Breast epithelium (tissue), 4 donors: ENCODE measurements at regions not wholly inside any gene's neighbourhood (a gene's known extent, or its start where the extent isn't known, plus 50 kb on each side); places are given as distances from the start of the nearest gene placed in this dataset.
A peak's percentile ranks its signal among the peaks of the same experiment; 100 is the strongest.

ENCODE experiments used
- DNase-seq, 2 donors: peaks; one replicate each; pipeline ENCODE4 v3.0.0-alpha.2; 2019; ENCODE audit warnings: low spot score in 2 of 2
- H3K27ac ChIP-seq, 2 donors: fragments of 200-600 bp; sonication (generic) in 1 of 2; one replicate each; pipeline ENCODE4 v1.5.1; 2016 to 2019; ENCODE audit warnings: mild to moderate bottlenecking in 1 of 2
- H3K27me3 ChIP-seq, 2 donors: fragments of 200-600 bp; sonication (generic) in 1 of 2; one replicate each; pipeline versions ENCODE4 v1.5.1 to v1.6.0; 2017 to 2019; ENCODE audit warnings: control low read depth in 1 of 2, mild to moderate bottlenecking in 1 of 2
- H3K36me3 ChIP-seq: fragments of 200-600 bp; one replicate; pipeline ENCODE4 v1.5.1; 2019
- H3K4me1 ChIP-seq, 2 donors: fragments of 200-600 bp; sonication (generic); one replicate each; pipeline ENCODE4 v1.5.1; 2016 to 2019; ENCODE audit warnings: control low read depth in 1 of 2
- H3K4me3 ChIP-seq, 3 donors: fragments of 200-600 bp; sonication (generic); 1 replicate in 2 of 3; 2 replicates in 1 of 3; pipeline ENCODE4 v1.5.1; 2016 to 2019; ENCODE audit warnings: mild to moderate bottlenecking in 3 of 3, moderate library complexity in 2 of 3
- H3K9me3 ChIP-seq, 2 donors: fragments of 200-600 bp; sonication (generic) in 1 of 2; one replicate each; pipeline ENCODE4 v1.5.1; 2016 to 2019; ENCODE audit warnings: control low read depth in 1 of 2
- POLR2A ChIP-seq: fragments of 450-650 bp; IDR thresholded peaks from one replicate; pipeline ENCODE4 v1.6.1; 2016; ENCODE audit warnings: antibody characterized with exemption, mild to moderate bottlenecking, moderate library complexity
- POLR2AphosphoS5 ChIP-seq, 3 donors: sonication (generic); formaldehyde crosslinking; IDR thresholded peaks; one replicate each; pipeline ENCODE4 v1.6.1; 2017; ENCODE audit warnings: antibody characterized with exemption in 3 of 3
- intact Hi-C: fragments of 100-400 bp; cut with DNase I; formaldehyde crosslinking; loops from one replicate; pipeline ENCODE4 v1.15.1; 2023; ENCODE audit warnings: low total_unique reads
- TF ChIP-seq, protein P1 (sequence below), 3 donors: fragments of 450-650 bp; IDR thresholded peaks; one replicate each; pipeline ENCODE4 v1.5.1; 2016 to 2017; ENCODE audit warnings: antibody characterized with exemption in 3 of 3, mild to moderate bottlenecking in 3 of 3, moderate library complexity in 3 of 3

DNA sequence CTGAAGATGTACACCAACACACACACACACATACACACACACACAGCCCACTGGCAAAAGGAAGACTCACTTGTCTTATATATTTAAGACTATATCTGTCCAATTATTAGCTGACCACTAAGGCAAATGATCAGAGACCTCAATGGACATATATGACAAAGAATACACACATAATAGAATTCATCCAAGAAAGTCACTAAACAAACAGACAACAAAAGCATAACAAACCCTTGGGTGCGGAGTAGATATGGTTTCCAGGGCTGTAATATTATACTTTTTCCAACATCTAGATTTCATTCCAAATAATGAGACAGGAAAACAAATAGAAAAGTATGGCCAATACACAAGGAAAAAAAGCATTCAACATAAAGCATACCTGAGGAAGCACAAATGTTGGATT, 72.3 kb upstream of the PRICKLE2 start:
- no peak overlapping the region for H3K4me3 ChIP-seq
- intact Hi-C loops, result loop anchor here (2.0 kb wide), 1 partner anchor 19 kb away; no protein-coding TSS in a partner anchor
- DNase-seq, result no peak
- H3K4me1 ChIP-seq, result no peaks in the 10 kb centered on the region
- H3K27ac ChIP-seq, result no peak overlapping the region
- no peak for TF ChIP-seq POLR2AphosphoS5 (IDR thresholded peaks at IDR 0.05)
- TF ChIP-seq, protein P1, sequence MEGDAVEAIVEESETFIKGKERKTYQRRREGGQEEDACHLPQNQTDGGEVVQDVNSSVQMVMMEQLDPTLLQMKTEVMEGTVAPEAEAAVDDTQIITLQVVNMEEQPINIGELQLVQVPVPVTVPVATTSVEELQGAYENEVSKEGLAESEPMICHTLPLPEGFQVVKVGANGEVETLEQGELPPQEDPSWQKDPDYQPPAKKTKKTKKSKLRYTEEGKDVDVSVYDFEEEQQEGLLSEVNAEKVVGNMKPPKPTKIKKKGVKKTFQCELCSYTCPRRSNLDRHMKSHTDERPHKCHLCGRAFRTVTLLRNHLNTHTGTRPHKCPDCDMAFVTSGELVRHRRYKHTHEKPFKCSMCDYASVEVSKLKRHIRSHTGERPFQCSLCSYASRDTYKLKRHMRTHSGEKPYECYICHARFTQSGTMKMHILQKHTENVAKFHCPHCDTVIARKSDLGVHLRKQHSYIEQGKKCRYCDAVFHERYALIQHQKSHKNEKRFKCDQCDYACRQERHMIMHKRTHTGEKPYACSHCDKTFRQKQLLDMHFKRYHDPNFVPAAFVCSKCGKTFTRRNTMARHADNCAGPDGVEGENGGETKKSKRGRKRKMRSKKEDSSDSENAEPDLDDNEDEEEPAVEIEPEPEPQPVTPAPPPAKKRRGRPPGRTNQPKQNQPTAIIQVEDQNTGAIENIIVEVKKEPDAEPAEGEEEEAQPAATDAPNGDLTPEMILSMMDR (IDR thresholded peaks at IDR 0.05), result no peak
- no peak for TF ChIP-seq POLR2A
- H3K36me3 ChIP-seq, result no peaks in the 10 kb centered on the region
- no peaks in the 10 kb centered on the region for H3K27me3 ChIP-seq
- H3K9me3 ChIP-seq, result peaks cover 0 to 5% of the 10 kb centered on the region in 2 donors

DNA sequence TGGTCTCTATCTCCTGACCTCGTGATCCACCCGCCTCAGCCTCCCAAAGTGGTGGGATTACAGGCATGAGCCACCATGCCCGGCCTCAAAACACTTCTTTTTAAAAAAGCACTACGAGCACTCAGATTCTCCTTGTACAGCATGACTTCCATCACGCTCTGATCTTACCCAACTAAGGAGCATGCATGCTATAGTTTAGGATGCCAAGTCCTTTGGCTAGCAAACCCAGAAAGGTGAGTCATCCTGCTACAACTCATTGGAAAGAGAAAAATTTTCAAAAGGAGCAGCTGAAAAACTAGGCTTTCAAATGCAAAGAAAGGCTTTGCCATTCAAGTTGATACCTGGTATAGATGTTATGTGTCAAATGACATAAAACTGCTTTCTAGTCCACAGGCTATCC, 70.3 kb upstream of the PRICKLE2 start:
- H3K9me3 ChIP-seq, result peaks cover 0 to 5% of the 10 kb centered on the region in 2 donors
- H3K27ac ChIP-seq, result peak overlapping the region; percentile 28 to 54
- no peaks in the 10 kb centered on the region for H3K27me3 ChIP-seq
- peak in 1 of 3 donors; percentile 39 for TF ChIP-seq POLR2AphosphoS5 (IDR thresholded peaks at IDR 0.05)
- TF ChIP-seq, protein P1 (IDR thresholded peaks at IDR 0.05), result no peak
- H3K4me3 ChIP-seq, result no peak overlapping the region
- peak in 1 of 2 donors; percentile 63 for DNase-seq
- H3K4me1 ChIP-seq, result no peaks in the 10 kb centered on the region
- intact Hi-C loops, result no loop called here
- no peaks in the 10 kb centered on the region for H3K36me3 ChIP-seq

DNA sequence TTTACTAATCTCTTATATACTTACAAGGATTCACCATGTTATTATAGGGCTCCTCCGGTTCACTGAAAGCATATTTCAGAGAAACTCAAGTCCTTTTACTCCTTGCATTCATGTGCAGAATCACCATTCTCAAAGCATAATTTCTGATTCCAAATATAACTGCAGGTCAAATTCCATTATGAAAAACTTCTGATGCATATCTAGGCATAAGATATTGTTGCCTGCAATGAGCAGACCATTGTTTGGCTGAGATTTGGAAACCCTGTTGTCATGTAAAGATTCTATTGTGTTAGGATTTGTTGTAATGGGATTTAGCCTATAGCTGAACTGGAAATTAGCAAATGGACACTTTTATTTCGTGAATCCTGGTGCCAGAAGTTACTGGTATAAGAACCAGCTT, 69.5 kb upstream of the PRICKLE2 start:
- no peak overlapping the region for H3K27ac ChIP-seq
- intact Hi-C loops, result no loop called here
- H3K4me3 ChIP-seq, result no peak overlapping the region
- H3K36me3 ChIP-seq, result no peaks in the 10 kb centered on the region
- TF ChIP-seq, protein P1 (IDR thresholded peaks at IDR 0.05), result no peak
- TF ChIP-seq POLR2AphosphoS5 (IDR thresholded peaks at IDR 0.05), result no peak
- no peak for TF ChIP-seq POLR2A
- no peaks in the 10 kb centered on the region for H3K27me3 ChIP-seq
- H3K4me1 ChIP-seq, result no peaks in the 10 kb centered on the region
- peaks cover 0 to 5% of the 10 kb centered on the region in 2 donors for H3K9me3 ChIP-seq
- DNase-seq, result no peak

DNA sequence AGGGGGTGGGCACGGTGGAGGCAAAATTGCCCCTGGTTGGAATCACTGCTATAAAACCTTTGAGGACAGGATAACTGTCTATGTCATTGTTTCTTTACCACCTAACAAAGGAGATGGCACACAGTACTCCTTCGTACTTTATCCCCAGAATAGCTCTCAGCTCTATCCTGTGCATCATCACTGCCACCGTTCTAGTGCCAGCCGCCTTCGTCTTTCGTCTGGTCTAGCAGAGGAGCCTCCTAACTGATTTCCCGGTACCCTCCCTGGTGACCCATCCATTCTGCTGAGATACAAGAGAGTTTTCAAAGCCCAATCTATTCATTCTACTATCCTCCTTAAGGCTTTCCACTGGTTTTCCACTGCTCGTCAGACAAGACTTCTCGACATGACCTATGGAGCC, 67.9 kb upstream of the PRICKLE2 start:
- intact Hi-C loops, result no loop called here
- no peaks in the 10 kb centered on the region for H3K4me1 ChIP-seq
- H3K36me3 ChIP-seq, result no peaks in the 10 kb centered on the region
- DNase-seq, result no peak
- H3K27ac ChIP-seq, result peak overlapping the region in 1 of 2 donors; percentile 82
- H3K9me3 ChIP-seq, result peaks cover 0 to 5% of the 10 kb centered on the region in 2 donors
- TF ChIP-seq POLR2A (no peak), POLR2AphosphoS5 (IDR thresholded peaks at IDR 0.05) (no peak)
- TF ChIP-seq, protein P1 (IDR thresholded peaks at IDR 0.05), result no peak
- no peak overlapping the region for H3K4me3 ChIP-seq
- no peaks in the 10 kb centered on the region for H3K27me3 ChIP-seq

DNA sequence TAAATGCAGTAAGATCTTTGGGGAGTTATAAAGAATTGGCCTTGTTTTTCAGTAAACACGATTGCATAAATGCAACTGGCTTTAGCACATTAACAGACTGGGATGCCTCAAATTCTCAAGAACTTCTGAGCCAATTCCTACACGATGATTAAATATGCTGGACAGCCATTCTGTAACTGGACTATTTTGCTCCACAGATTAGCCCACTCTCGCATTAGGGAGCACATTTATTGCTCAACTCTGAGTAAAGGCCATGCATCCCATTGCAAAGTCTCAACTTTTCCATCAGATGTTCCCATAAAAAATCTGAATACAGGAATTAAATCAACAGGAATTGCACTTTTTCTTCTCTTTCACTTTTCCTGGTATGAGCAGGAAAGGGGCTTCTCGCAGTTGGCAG, 66.7 kb upstream of the PRICKLE2 start:
- intact Hi-C loops, result no loop called here
- H3K27me3 ChIP-seq, result no peaks in the 10 kb centered on the region
- no peak for DNase-seq
- H3K27ac ChIP-seq, result peak overlapping the region; percentile 52 to 82
- H3K9me3 ChIP-seq, result peaks cover 0 to 1% of the 10 kb centered on the region in 2 donors
- H3K36me3 ChIP-seq, result no peaks in the 10 kb centered on the region
- TF ChIP-seq POLR2AphosphoS5 (IDR thresholded peaks at IDR 0.05), result peak in 2 of 3 donors; percentile 42 to 73
- TF ChIP-seq, protein P1 (IDR thresholded peaks at IDR 0.05), result no peak
- H3K4me1 ChIP-seq, result no peaks in the 10 kb centered on the region
- no peak overlapping the region for H3K4me3 ChIP-seq
